GM18868 (cell line): ENCODE measurements at regions not wholly inside any gene's neighbourhood (a gene's known extent, or its start where the extent isn't known, plus 50 kb on each side); places are given as distances from the start of the nearest gene placed in this dataset.
"Not testable (repeated sequence)": the region's sequence is repeated elsewhere in the genome, so short reads cannot be mapped to it uniquely, and the experiment has no call there.

Experiments
- ATAC-seq: cut with Tn5 transposase; IDR thresholded peaks from one replicate; pipeline ENCODE4 v1.9.1; 2021; ENCODE audit warnings: mild to moderate bottlenecking, moderate library complexity; ENCODE audit not compliant: unreplicated experiment

GRCh38 chr7:66571568-66571967 lies 57.1 kb upstream of the KCTD7 start:
- ATAC-seq: no peak

- not testable (repeated sequence) for ATAC-seq
Measured at GRCh38 chr7:66573782-66574495, 54.7 kb upstream of the KCTD7 start.

GRCh38 chr7:66574768-66575167 lies 53.9 kb upstream of the KCTD7 start:
- not testable (repeated sequence) for ATAC-seq

- ATAC-seq: no peak
Measured at GRCh38 chr7:66575398-66575797, 53.3 kb upstream of the KCTD7 start.

- no peak for ATAC-seq
Measured at GRCh38 chr7:66576646-66577045, 52.0 kb upstream of the KCTD7 start.
